H9 (cell line): ENCODE measurements at regions not wholly inside any gene's neighbourhood (a gene's known extent, or its start where the extent isn't known, plus 50 kb on each side); places are given as distances from the start of the nearest gene placed in this dataset.

Experiments
- DNase-seq: peaks from one replicate; pipeline ENCODE4 v3.0.0-alpha.2; 2017
- H2AFZ ChIP-seq: one replicate; pipeline ENCODE4 v1.6.1; 2013; ENCODE audit warnings: mild to moderate bottlenecking, low read length, control low read depth, moderate library complexity
- H2AK5ac ChIP-seq: 2 replicates; pipeline ENCODE4 v1.6.1; 2013; ENCODE audit warnings: low read length, control low read depth, mixed read lengths; ENCODE audit not compliant: insufficient read length
- H2BK120ac ChIP-seq: one replicate; pipeline ENCODE4 v1.6.1; 2013; ENCODE audit warnings: low read depth, mild to moderate bottlenecking, low read length, control low read depth, inconsistent platforms; ENCODE audit not compliant: poor library complexity, severe bottlenecking
- H2BK12ac ChIP-seq: 2 replicates; pipeline ENCODE4 v1.6.1; 2013; ENCODE audit warnings: low read length, control low read depth, mixed read lengths, low read depth; ENCODE audit not compliant: insufficient read length
- H2BK15ac ChIP-seq: 2 replicates; pipeline ENCODE4 v1.6.1; 2013; ENCODE audit warnings: low read depth, low read length, control low read depth
- H2BK20ac ChIP-seq: one replicate; pipeline ENCODE4 v1.6.1; 2013; ENCODE audit warnings: low read depth, mild to moderate bottlenecking, low read length, control low read depth, inconsistent platforms; ENCODE audit not compliant: poor library complexity, severe bottlenecking
- H2BK5ac ChIP-seq: 2 replicates; pipeline ENCODE4 v1.6.1; 2013; ENCODE audit warnings: low read length, control low read depth, mixed read lengths; ENCODE audit not compliant: insufficient read length
- H3K14ac ChIP-seq: 2 replicates; pipeline ENCODE4 v1.6.1; 2013; ENCODE audit warnings: low read length, control low read depth; ENCODE audit not compliant: insufficient read depth
- H3K18ac ChIP-seq: 2 replicates; pipeline ENCODE4 v1.6.1; 2013; ENCODE audit warnings: low read depth, mild to moderate bottlenecking, mixed read lengths, low read length, control low read depth; ENCODE audit not compliant: insufficient read length
- H3K23ac ChIP-seq: 2 replicates; pipeline ENCODE4 v1.6.1; 2013; ENCODE audit warnings: low read length, control low read depth, mixed read lengths, low read depth; ENCODE audit not compliant: insufficient read length
- H3K23me2 ChIP-seq: 2 replicates; pipeline ENCODE4 v1.6.1; 2013; ENCODE audit warnings: low read depth, mild to moderate bottlenecking, mixed read lengths, low read length, control low read depth; ENCODE audit not compliant: insufficient read length, poor library complexity, severe bottlenecking
- H3K27ac ChIP-seq: 2 replicates; pipeline ENCODE4 v1.5.1; 2013; ENCODE audit warnings: low read length, control low read depth, mixed read lengths, low read depth; ENCODE audit not compliant: insufficient read length
- H3K27me3 ChIP-seq: 2 replicates; pipeline ENCODE4 v1.6.1; 2013; ENCODE audit warnings: low read length, control low read depth, inconsistent platforms; ENCODE audit not compliant: insufficient read depth
- H3K4ac ChIP-seq: 2 replicates; pipeline ENCODE4 v1.6.1; 2013; ENCODE audit warnings: low read depth, mild to moderate bottlenecking, control low read depth, inconsistent platforms, low read length, moderate library complexity
- H3K4me1 ChIP-seq: 2 replicates; pipeline ENCODE4 v1.6.1; 2013; ENCODE audit warnings: low read length, control low read depth, inconsistent platforms; ENCODE audit not compliant: insufficient read depth
- H3K4me2 ChIP-seq: 2 replicates; pipeline ENCODE4 v1.6.1; 2013; ENCODE audit warnings: low read length, control low read depth, mixed read lengths; ENCODE audit not compliant: insufficient read length, insufficient read depth
- H3K56ac ChIP-seq: 2 replicates; pipeline ENCODE4 v1.6.1; 2013; ENCODE audit warnings: low read depth, mild to moderate bottlenecking, mixed read lengths, low read length, control low read depth; ENCODE audit not compliant: insufficient read length
- H3K79me1 ChIP-seq: 2 replicates; pipeline ENCODE4 v1.6.1; 2013; ENCODE audit warnings: low read depth, mild to moderate bottlenecking, moderate library complexity, low read length, control low read depth, inconsistent platforms; ENCODE audit not compliant: insufficient read depth, poor library complexity, severe bottlenecking
- H3K79me2 ChIP-seq: 2 replicates; pipeline ENCODE4 v1.6.1; 2013; ENCODE audit warnings: low read length, control low read depth, inconsistent platforms; ENCODE audit not compliant: insufficient read depth
- H3K9ac ChIP-seq: 2 replicates; pipeline ENCODE4 v1.6.1; 2013; ENCODE audit warnings: low read length, control low read depth, mixed read lengths; ENCODE audit not compliant: insufficient read length; ENCODE audit errors: extremely low read depth
- H3K9me3 ChIP-seq: one replicate; pipeline ENCODE4 v1.6.1; 2013; ENCODE audit warnings: low read depth, low read length, inconsistent platforms; ENCODE audit not compliant: control insufficient read depth
- H3T11ph ChIP-seq: one replicate; pipeline ENCODE4 v1.6.1; 2013; ENCODE audit warnings: mild to moderate bottlenecking, low read length, control low read depth, inconsistent platforms
- H4K20me1 ChIP-seq: one replicate; pipeline ENCODE4 v1.6.1; 2013; ENCODE audit not compliant: control insufficient read depth, insufficient read length, insufficient read depth
- H4K5ac ChIP-seq: 2 replicates; pipeline ENCODE4 v1.6.1; 2013; ENCODE audit warnings: low read depth, mild to moderate bottlenecking, mixed read lengths, low read length, control low read depth; ENCODE audit not compliant: insufficient read length
- H4K8ac ChIP-seq: replicated peaks from 2 replicates; pipeline ENCODE4 v1.6.1; 2013; ENCODE audit warnings: low read length, control low read depth, mixed read lengths, low read depth; ENCODE audit not compliant: insufficient read length
- H4K91ac ChIP-seq: 2 replicates; pipeline ENCODE4 v1.6.1; 2013; ENCODE audit warnings: low read depth, mild to moderate bottlenecking, moderate library complexity, mixed read lengths, low read length, control low read depth; ENCODE audit not compliant: insufficient read length
- H3K27ac Mint-ChIP-seq, 3 experiments: 2 replicates in 2 of 3; 3 replicates in 1 of 3; pipeline ENCODE4 v1.8.0; 2020 to 2021; ENCODE audit warnings: mixed read lengths in 3 of 3, mild to moderate bottlenecking in 1 of 3, moderate library complexity in 1 of 3
- H3K27me3 Mint-ChIP-seq: 2 replicates; pipeline ENCODE4 v1.8.0; 2021; ENCODE audit warnings: low read depth, mild to moderate bottlenecking, moderate library complexity, mixed read lengths
- H3K36me3 Mint-ChIP-seq, 3 experiments: 2 replicates in 2 of 3; 3 replicates in 1 of 3; pipeline ENCODE4 v1.8.0; 2020 to 2021; ENCODE audit warnings: low read depth in 3 of 3, mixed read lengths in 3 of 3; ENCODE audit not compliant: insufficient read depth in 1 of 3
- H3K4me1 Mint-ChIP-seq, 2 experiments: 2 replicates each; pipeline ENCODE4 v1.8.0; 2020; ENCODE audit warnings: mixed read lengths in 2 of 2
- H3K4me3 Mint-ChIP-seq, 2 experiments: 2 replicates in 1 of 2; 3 replicates in 1 of 2; pipeline ENCODE4 v1.8.0; 2020 to 2021; ENCODE audit warnings: mild to moderate bottlenecking in 2 of 2, mixed read lengths in 2 of 2, moderate library complexity in 1 of 2
- H3K9me3 Mint-ChIP-seq, 2 experiments: 2 replicates in 1 of 2; 3 replicates in 1 of 2; pipeline ENCODE4 v1.8.0; 2020; ENCODE audit warnings: mild to moderate bottlenecking in 2 of 2, mixed read lengths in 2 of 2, moderate library complexity in 1 of 2
- CTCF ChIP-seq: fragments of 200-600 bp; sonication (generic); conservative IDR thresholded peaks from 3 replicates; pipeline ENCODE4 v1.8.0; 2021; ENCODE audit warnings: antibody characterized with exemption, mild to moderate bottlenecking
- WGBS: extraction: QIAGEN DNeasy Blood & Tissue Kit; methylation state at CpG from one replicate; pipeline ENCODE4 v1.1.7; 2013; ENCODE audit warnings: missing lambda C conversion rate, low lambda C conversion rate, mixed read lengths; ENCODE audit not compliant: insufficient read length; ENCODE audit errors: extremely low coverage; 5-methylcytosine and 5-hydroxymethylcytosine counted together

- H3K14ac ChIP-seq, result no peak overlapping the region
- no peak overlapping the region for H3K4ac ChIP-seq
- no peaks in the 10 kb centered on the region for H3K79me2 ChIP-seq
- H3K36me3 Mint-ChIP-seq, result no peaks in the 10 kb centered on the region
- no peak overlapping the region for H3K23ac ChIP-seq
- peaks cover 4% of the 10 kb centered on the region for H3K27me3 Mint-ChIP-seq
- no peak overlapping the region for H2BK5ac ChIP-seq
- H2AFZ ChIP-seq, result no peak overlapping the region
- no peak overlapping the region for H3K56ac ChIP-seq
- no peaks in the 10 kb centered on the region for H3K9me3 Mint-ChIP-seq
- peaks cover 3% of the 10 kb centered on the region for H3K23me2 ChIP-seq
- H3K4me2 ChIP-seq, result no peak overlapping the region
- H3K18ac ChIP-seq, result no peak overlapping the region
- H3K27ac ChIP-seq, result no peak overlapping the region
- H4K20me1 ChIP-seq, result no peaks in the 10 kb centered on the region
- no peaks in the 10 kb centered on the region for H3K9me3 ChIP-seq
- no peak overlapping the region for H3K27ac Mint-ChIP-seq
- no peak overlapping the region for H4K8ac ChIP-seq
- no peaks in the 10 kb centered on the region for H3K79me1 ChIP-seq
- H2AK5ac ChIP-seq, result no peak overlapping the region
- no peak overlapping the region for H2BK120ac ChIP-seq
- WGBS, result no CpG with 5 or more reads among the region's 3 CpGs
- DNase-seq, result no peak
- no peak overlapping the region for H2BK15ac ChIP-seq
- H3K4me3 Mint-ChIP-seq, result no peak overlapping the region
- H3T11ph ChIP-seq, result no peak overlapping the region
- no peaks in the 10 kb centered on the region for H3K4me1 ChIP-seq
- no peak overlapping the region for H4K5ac ChIP-seq
- H3K4me1 Mint-ChIP-seq, result 0 out of 4 replicates have a peak, but pooled peaks cover 0 to 2% of the 10 kb centered on the region in 2 experiments
- no peak overlapping the region for H4K91ac ChIP-seq
- no peaks in the 10 kb centered on the region for H3K27me3 ChIP-seq
- no peak overlapping the region for H2BK20ac ChIP-seq
- H2BK12ac ChIP-seq, result no peak overlapping the region
- H3K9ac ChIP-seq, result no peak overlapping the region
- no peak for TF ChIP-seq CTCF
Measured at GRCh38 chr13:87814403-87814802, 143.2 kb downstream of the SLITRK5 start.
